ENCODE measurements at regions not wholly inside any gene's neighbourhood (a gene's known extent, or its start where the extent isn't known, plus 50 kb on each side); places are given as distances from the start of the nearest gene placed in this dataset.

GRCh38 chr6:112401083-112401482, 54.0 kb downstream of the RFPL4B start:
- H3K27ac ChIP-seq (ENCODE audit: low read length), result no peak overlapping the region
- WGBS (ENCODE audit: insufficient coverage), result no CpG with 5 or more reads among the region's 1 CpG
- Mint-ChIP-seq H3K27me3 (peaks cover 8 to 17% of the 10 kb centered on the region in 2 donors), H3K36me3 (no peaks in the 10 kb centered on the region), H3K27ac (no peak overlapping the region), H3K4me1 (no peaks in the 10 kb centered on the region), H3K4me3 (no peak overlapping the region), H3K9me3 (peaks cover 0 to 5% (median 0%) of the 10 kb centered on the region in 3 donors)
- DNase-seq (no peak), ATAC-seq (replicated peaks in 1 of 4) (no peak)
- no peak overlapping the region for H3K4me3 ChIP-seq (ENCODE audit: control insufficient read depth in 1 of 2, extremely low read depth in 1 of 2, low read length in 1 of 2)
- ChIA-PET CTCF (interaction anchor here in 1 of 2 donors (0.7 kb wide), 1 partner anchor 46 kb away, joined by 4 read pairs; no protein-coding TSS in a partner anchor), POLR2A (no interaction called here)
- no peaks in the 10 kb centered on the region for H3K27me3 ChIP-seq (replicated peaks in 1 of 2; ENCODE audit: control insufficient read depth in 2 of 2, extremely low read depth in 1 of 2, insufficient read depth in 2 of 2, low read length in 1 of 2)
- H3K36me3 ChIP-seq (ENCODE audit: control insufficient read depth in 2 of 2, extremely low read depth in 1 of 2, insufficient read depth in 1 of 2, low read length in 1 of 2), result no peaks in the 10 kb centered on the region
- H3K4me1 ChIP-seq (ENCODE audit: control insufficient read depth in 1 of 2, extremely low read depth in 1 of 2, insufficient read depth in 2 of 2, low read length in 2 of 2), result no peaks in the 10 kb centered on the region
- no peaks in the 10 kb centered on the region for H3K9me3 ChIP-seq

- Mint-ChIP-seq H3K4me1 (no peaks in the 10 kb centered on the region), H3K4me3 (no peak overlapping the region), H3K27me3 (peaks cover 8 to 18% of the 10 kb centered on the region in 2 donors), H3K27ac (no peak overlapping the region), H3K9me3 (no peaks in the 10 kb centered on the region), H3K36me3 (no peaks in the 10 kb centered on the region)
- no peaks in the 10 kb centered on the region for H3K4me1 ChIP-seq (ENCODE audit: control insufficient read depth in 1 of 2, extremely low read depth in 1 of 2, insufficient read depth in 2 of 2, low read length in 2 of 2)
- H3K27me3 ChIP-seq (replicated peaks in 1 of 2; ENCODE audit: control insufficient read depth in 2 of 2, extremely low read depth in 1 of 2, insufficient read depth in 2 of 2, low read length in 1 of 2), result peaks cover 0 to 3% of the 10 kb centered on the region in 2 experiments
- H3K36me3 ChIP-seq (ENCODE audit: control insufficient read depth in 2 of 2, extremely low read depth in 1 of 2, insufficient read depth in 1 of 2, low read length in 1 of 2), result no peaks in the 10 kb centered on the region
- CTCF ChIA-PET, result no interaction called here
- WGBS (ENCODE audit: insufficient coverage), result 91% methylated on average over 7 of the region's 9 CpGs
- DNase-seq (no peak), ATAC-seq (replicated peaks in 1 of 4) (no peak)
- H3K4me3 ChIP-seq (ENCODE audit: control insufficient read depth in 1 of 2, extremely low read depth in 1 of 2, low read length in 1 of 2), result no peak overlapping the region
- POLR2A ChIA-PET, result no interaction called here
- H3K9me3 ChIP-seq, result no peaks in the 10 kb centered on the region
- H3K27ac ChIP-seq (ENCODE audit: low read length), result no peak overlapping the region
Observed at GRCh38 chr6:112407101-112407590, 60.0 kb downstream of the RFPL4B start.

DNA sequence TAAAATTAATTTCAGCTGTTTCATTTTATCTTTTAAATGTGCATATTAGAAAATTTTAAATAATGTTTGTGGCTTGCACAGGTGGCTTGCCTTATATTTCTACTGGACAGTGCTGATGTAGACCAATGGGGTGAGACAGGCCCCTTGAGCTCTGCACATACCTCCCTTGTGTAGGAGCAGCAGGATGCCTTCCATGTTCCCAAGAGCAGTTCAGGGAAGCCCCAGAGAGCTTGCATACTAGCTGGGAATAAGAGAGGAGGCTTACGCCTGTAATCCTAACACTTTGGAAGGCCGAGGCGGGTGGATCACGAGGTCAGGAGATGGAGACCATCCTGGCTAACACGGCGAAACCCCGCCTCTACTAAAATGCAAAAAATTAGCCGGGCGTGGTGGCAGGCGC, 61.4 kb downstream of the RFPL4B start:
- no peaks in the 10 kb centered on the region for H3K36me3 Mint-ChIP-seq
- H3K4me1 Mint-ChIP-seq, result no peaks in the 10 kb centered on the region
- Histone ChIP-seq H3K9me3 (no peaks in the 10 kb centered on the region), H3K27me3 (replicated peaks in 1 of 2; ENCODE audit: control insufficient read depth in 2 of 2, extremely low read depth in 1 of 2, insufficient read depth in 2 of 2, low read length in 1 of 2) (peaks cover 0 to 3% of the 10 kb centered on the region in 2 experiments), H3K36me3 (ENCODE audit: control insufficient read depth in 2 of 2, extremely low read depth in 1 of 2, insufficient read depth in 1 of 2, low read length in 1 of 2) (no peaks in the 10 kb centered on the region), H3K4me3 (ENCODE audit: control insufficient read depth in 1 of 2, extremely low read depth in 1 of 2, low read length in 1 of 2) (no peak overlapping the region), H3K27ac (ENCODE audit: low read length) (no peak overlapping the region), H3K4me1 (ENCODE audit: control insufficient read depth in 1 of 2, extremely low read depth in 1 of 2, insufficient read depth in 2 of 2, low read length in 2 of 2) (no peaks in the 10 kb centered on the region)
- no peak for ATAC-seq (replicated peaks in 1 of 4)
- no peak overlapping the region for H3K4me3 Mint-ChIP-seq
- CTCF ChIA-PET, result interaction anchor here in 1 of 2 donors (0.5 kb wide), 1 partner anchor 1641 kb away, joined by 3 read pairs; no protein-coding TSS in a partner anchor
- POLR2A ChIA-PET, result no interaction called here
- 93% methylated on average over 10 of the region's 10 CpGs for WGBS (ENCODE audit: insufficient coverage)
- H3K27ac Mint-ChIP-seq, result no peak overlapping the region
- no peaks in the 10 kb centered on the region for H3K9me3 Mint-ChIP-seq
- no peak for DNase-seq
- H3K27me3 Mint-ChIP-seq, result peaks cover 6 to 12% of the 10 kb centered on the region in 2 donors

DNA sequence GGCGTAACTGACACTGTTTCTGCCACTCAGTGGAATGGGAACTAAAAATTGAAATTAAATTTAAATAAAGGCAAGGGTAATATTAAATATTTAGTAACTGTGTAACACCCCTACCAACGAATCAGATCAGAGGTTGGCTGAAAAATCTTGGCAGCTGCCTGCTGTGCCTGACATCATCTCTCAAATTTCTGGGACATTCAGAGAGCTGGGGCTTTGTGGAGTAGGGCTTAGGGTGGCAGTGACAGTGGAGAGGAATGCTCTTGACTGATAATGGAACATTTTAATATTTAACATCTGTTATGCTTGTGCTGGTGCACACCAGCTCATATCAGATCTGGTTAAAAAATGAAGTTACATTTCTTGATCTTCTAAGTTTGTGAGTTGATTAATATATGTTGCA, 62.2 kb downstream of the RFPL4B start:
- ATAC-seq (replicated peaks in 1 of 4) (no peak), DNase-seq (no peak)
- Mint-ChIP-seq H3K36me3 (no peaks in the 10 kb centered on the region), H3K9me3 (no peaks in the 10 kb centered on the region), H3K4me1 (no peaks in the 10 kb centered on the region), H3K4me3 (no peak overlapping the region), H3K27ac (no peak overlapping the region), H3K27me3 (peaks cover 7 to 16% of the 10 kb centered on the region in 2 donors)
- H3K9me3 ChIP-seq, result no peaks in the 10 kb centered on the region
- ChIA-PET CTCF (no interaction called here), POLR2A (no interaction called here)
- H3K4me1 ChIP-seq (ENCODE audit: control insufficient read depth in 1 of 2, extremely low read depth in 1 of 2, insufficient read depth in 2 of 2, low read length in 2 of 2), result no peaks in the 10 kb centered on the region
- H3K4me3 ChIP-seq (ENCODE audit: control insufficient read depth in 1 of 2, extremely low read depth in 1 of 2, low read length in 1 of 2), result no peak overlapping the region
- peaks cover 0 to 3% of the 10 kb centered on the region in 2 experiments for H3K27me3 ChIP-seq (replicated peaks in 1 of 2; ENCODE audit: control insufficient read depth in 2 of 2, extremely low read depth in 1 of 2, insufficient read depth in 2 of 2, low read length in 1 of 2)
- no CpG with 5 or more reads among the region's 2 CpGs for WGBS (ENCODE audit: insufficient coverage)
- H3K27ac ChIP-seq (ENCODE audit: low read length), result no peak overlapping the region
- no peaks in the 10 kb centered on the region for H3K36me3 ChIP-seq (ENCODE audit: control insufficient read depth in 2 of 2, extremely low read depth in 1 of 2, insufficient read depth in 1 of 2, low read length in 1 of 2)

- ATAC-seq (replicated peaks in 1 of 4), result no peak
- Mint-ChIP-seq H3K9me3 (peaks cover 0 to 7% (median 0%) of the 10 kb centered on the region in 3 donors), H3K4me1 (no peaks in the 10 kb centered on the region), H3K4me3 (no peak overlapping the region), H3K36me3 (no peaks in the 10 kb centered on the region), H3K27me3 (peaks cover 3 to 13% of the 10 kb centered on the region in 2 donors), H3K27ac (no peak overlapping the region)
- Histone ChIP-seq H3K27ac (ENCODE audit: low read length) (no peak overlapping the region), H3K4me1 (ENCODE audit: control insufficient read depth in 1 of 2, extremely low read depth in 1 of 2, insufficient read depth in 2 of 2, low read length in 2 of 2) (no peaks in the 10 kb centered on the region), H3K4me3 (ENCODE audit: control insufficient read depth in 1 of 2, extremely low read depth in 1 of 2, low read length in 1 of 2) (no peak overlapping the region), H3K27me3 (replicated peaks in 1 of 2; ENCODE audit: control insufficient read depth in 2 of 2, extremely low read depth in 1 of 2, insufficient read depth in 2 of 2, low read length in 1 of 2) (no peaks in the 10 kb centered on the region), H3K9me3 (no peaks in the 10 kb centered on the region), H3K36me3 (ENCODE audit: control insufficient read depth in 2 of 2, extremely low read depth in 1 of 2, insufficient read depth in 1 of 2, low read length in 1 of 2) (no peaks in the 10 kb centered on the region)
- ChIA-PET CTCF (no interaction called here), POLR2A (no interaction called here)
- WGBS (ENCODE audit: insufficient coverage), result no CpG with 5 or more reads among the region's 1 CpG
- no peak for DNase-seq
Observed at GRCh38 chr6:112413780-112414179, 66.7 kb downstream of the RFPL4B start.

DNA sequence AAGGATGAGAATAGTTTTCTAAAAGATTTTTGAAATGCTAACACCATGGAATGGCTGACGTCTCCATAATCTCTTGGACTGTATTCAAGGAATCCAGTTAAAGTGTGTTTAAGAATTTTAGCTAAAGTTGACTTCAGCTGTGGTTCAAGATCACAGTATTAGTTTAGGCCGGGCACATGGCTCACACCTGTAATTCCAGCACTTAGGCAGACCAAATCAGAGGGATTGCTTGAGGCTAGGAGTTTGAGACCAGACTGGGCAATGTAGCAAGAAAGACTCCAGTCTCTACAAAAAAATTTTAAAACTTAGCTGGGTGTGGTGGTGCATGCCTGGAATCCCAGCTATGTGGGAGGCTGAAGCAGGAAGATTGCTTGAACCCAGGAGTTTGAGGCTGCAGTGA, 68.2 kb downstream of the RFPL4B start:
- no peaks in the 10 kb centered on the region for H3K36me3 Mint-ChIP-seq
- no peaks in the 10 kb centered on the region for H3K4me1 Mint-ChIP-seq
- WGBS (ENCODE audit: insufficient coverage), result 60% methylated on average over 1 of the region's 2 CpGs

DNA sequence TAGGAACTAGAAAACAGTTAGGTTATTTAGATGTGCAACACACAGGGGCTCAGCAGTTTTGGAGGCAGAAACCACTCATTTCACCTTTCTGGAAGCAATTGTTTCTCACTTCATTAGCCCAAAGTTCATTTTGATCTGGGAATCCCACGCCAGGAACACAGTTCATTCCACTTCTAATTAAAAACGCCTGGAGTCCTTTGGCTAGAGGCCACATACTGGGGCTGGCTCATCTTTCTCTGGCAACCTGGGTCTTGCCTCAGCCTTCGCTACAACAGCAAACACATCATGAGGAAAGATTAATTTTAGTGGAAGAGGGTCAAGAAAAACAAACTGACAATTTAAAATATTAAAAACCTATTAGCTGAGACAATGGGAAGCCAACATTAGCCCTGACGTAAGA, 69.7 kb downstream of the RFPL4B start:
- no peaks in the 10 kb centered on the region for H3K4me1 ChIP-seq (ENCODE audit: control insufficient read depth in 1 of 2, extremely low read depth in 1 of 2, insufficient read depth in 2 of 2, low read length in 2 of 2)
- no peak overlapping the region for H3K4me3 ChIP-seq (ENCODE audit: control insufficient read depth in 1 of 2, extremely low read depth in 1 of 2, low read length in 1 of 2)
- no CpG with 5 or more reads among the region's 4 CpGs for WGBS (ENCODE audit: insufficient coverage)
- no peaks in the 10 kb centered on the region for H3K4me1 Mint-ChIP-seq
- H3K9me3 ChIP-seq, result no peaks in the 10 kb centered on the region
- no peak overlapping the region for H3K4me3 Mint-ChIP-seq
- no peak overlapping the region for H3K27ac Mint-ChIP-seq
- ATAC-seq (replicated peaks in 1 of 4) (no peak), DNase-seq (no peak)
- peaks cover 9 to 13% of the 10 kb centered on the region in 2 donors for H3K27me3 Mint-ChIP-seq
- H3K36me3 ChIP-seq (ENCODE audit: control insufficient read depth in 2 of 2, extremely low read depth in 1 of 2, insufficient read depth in 1 of 2, low read length in 1 of 2), result no peaks in the 10 kb centered on the region
- peaks cover 0 to 8% of the 10 kb centered on the region in 2 experiments for H3K27me3 ChIP-seq (replicated peaks in 1 of 2; ENCODE audit: control insufficient read depth in 2 of 2, extremely low read depth in 1 of 2, insufficient read depth in 2 of 2, low read length in 1 of 2)
- ChIA-PET CTCF (no interaction called here), POLR2A (no interaction called here)
- H3K36me3 Mint-ChIP-seq, result no peaks in the 10 kb centered on the region
- peaks cover 0 to 7% (median 0%) of the 10 kb centered on the region in 3 donors for H3K9me3 Mint-ChIP-seq
- H3K27ac ChIP-seq (ENCODE audit: low read length), result no peak overlapping the region

More for the DNA sequence above, 68.2 kb downstream of the RFPL4B start:
- Mint-ChIP-seq H3K27me3 (peaks cover 4 to 13% of the 10 kb centered on the region in 2 donors), H3K4me3 (no peak overlapping the region), H3K9me3 (peaks cover 0 to 7% (median 0%) of the 10 kb centered on the region in 3 donors), H3K27ac (no peak overlapping the region)
- Histone ChIP-seq H3K36me3 (ENCODE audit: control insufficient read depth in 2 of 2, extremely low read depth in 1 of 2, insufficient read depth in 1 of 2, low read length in 1 of 2) (no peaks in the 10 kb centered on the region), H3K27me3 (replicated peaks in 1 of 2; ENCODE audit: control insufficient read depth in 2 of 2, extremely low read depth in 1 of 2, insufficient read depth in 2 of 2, low read length in 1 of 2) (no peaks in the 10 kb centered on the region), H3K9me3 (no peaks in the 10 kb centered on the region), H3K4me3 (ENCODE audit: control insufficient read depth in 1 of 2, extremely low read depth in 1 of 2, low read length in 1 of 2) (no peak overlapping the region), H3K27ac (ENCODE audit: low read length) (no peak overlapping the region), H3K4me1 (ENCODE audit: control insufficient read depth in 1 of 2, extremely low read depth in 1 of 2, insufficient read depth in 2 of 2, low read length in 2 of 2) (no peaks in the 10 kb centered on the region)
- CTCF ChIA-PET, result no interaction called here
- POLR2A ChIA-PET, result no interaction called here
- ATAC-seq (replicated peaks in 1 of 4) (no peak), DNase-seq (no peak)
